ENCODE measurements at regions not wholly inside any gene's neighbourhood (a gene's known extent, or its start where the extent isn't known, plus 50 kb on each side); places are given as distances from the start of the nearest gene placed in this dataset.

- TF ChIP-seq CTCF (IDR thresholded peaks at IDR 0.05) (no peak), POLR2A (IDR thresholded peaks at IDR 0.05) (no peak), POLR2AphosphoS5 (IDR thresholded peaks at IDR 0.05) (no peak)
Measured at GRCh38 chr12:72839696-72840095, 567.5 kb downstream of the TRHDE start.
